Endometrial microvascular endothelial cells (primary cell): ENCODE measurements at regions not wholly inside any gene's neighbourhood (a gene's known extent, or its start where the extent isn't known, plus 50 kb on each side); places are given as distances from the start of the nearest gene placed in this dataset.

Experiments used
- in situ Hi-C: cut with HindIII; loops from 2 replicates; pipeline ENCODE4 v1.10.0; 2017; ENCODE audit warnings: low sequenced_read_pairs, low pct_unique_long_range_greater_than_20kb; ENCODE audit errors: inconsistent ontology term

DNA sequence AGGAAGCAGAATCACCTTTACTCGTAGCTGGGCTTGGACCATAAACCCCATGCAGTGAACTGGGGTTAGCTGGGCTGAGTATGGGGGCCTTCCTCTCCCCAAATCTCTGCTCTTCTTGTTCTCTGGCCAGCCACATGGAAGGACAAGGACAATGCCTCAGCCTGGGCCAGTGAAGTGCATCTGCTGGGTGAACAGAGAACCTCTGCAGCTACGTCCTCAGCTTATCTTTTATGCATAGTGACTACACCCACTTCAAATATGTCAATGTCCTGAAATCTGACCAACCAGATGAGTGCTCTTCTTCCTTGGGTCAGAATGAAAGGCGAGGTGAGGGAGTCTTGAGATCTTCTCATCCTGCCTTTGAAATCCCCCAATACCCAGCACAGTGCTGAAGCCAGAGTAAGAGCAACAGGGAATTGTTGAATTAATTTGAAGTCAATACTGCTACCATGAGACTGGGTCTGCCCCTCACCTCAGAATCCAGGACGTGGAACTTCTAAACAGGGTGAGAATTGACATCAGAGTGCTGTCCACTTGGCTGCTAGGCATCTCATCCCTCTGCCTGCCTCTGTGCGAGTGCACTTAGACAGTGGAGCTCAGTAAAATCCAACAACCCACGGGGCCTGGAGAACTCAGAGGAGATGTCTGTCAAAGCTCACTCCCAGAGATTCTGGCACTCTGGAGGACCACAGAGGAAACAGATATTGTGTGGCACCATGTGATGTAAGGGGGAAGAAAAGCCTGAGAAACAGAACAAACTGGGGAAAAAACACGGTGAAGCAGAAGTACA lies 99.0 kb downstream of the IER5 start:
- in situ Hi-C loops: no loop called here

- in situ Hi-C loops: no loop called here
Measured at GRCh38 chr1:181189245-181189644, 100.7 kb downstream of the IER5 start.

DNA sequence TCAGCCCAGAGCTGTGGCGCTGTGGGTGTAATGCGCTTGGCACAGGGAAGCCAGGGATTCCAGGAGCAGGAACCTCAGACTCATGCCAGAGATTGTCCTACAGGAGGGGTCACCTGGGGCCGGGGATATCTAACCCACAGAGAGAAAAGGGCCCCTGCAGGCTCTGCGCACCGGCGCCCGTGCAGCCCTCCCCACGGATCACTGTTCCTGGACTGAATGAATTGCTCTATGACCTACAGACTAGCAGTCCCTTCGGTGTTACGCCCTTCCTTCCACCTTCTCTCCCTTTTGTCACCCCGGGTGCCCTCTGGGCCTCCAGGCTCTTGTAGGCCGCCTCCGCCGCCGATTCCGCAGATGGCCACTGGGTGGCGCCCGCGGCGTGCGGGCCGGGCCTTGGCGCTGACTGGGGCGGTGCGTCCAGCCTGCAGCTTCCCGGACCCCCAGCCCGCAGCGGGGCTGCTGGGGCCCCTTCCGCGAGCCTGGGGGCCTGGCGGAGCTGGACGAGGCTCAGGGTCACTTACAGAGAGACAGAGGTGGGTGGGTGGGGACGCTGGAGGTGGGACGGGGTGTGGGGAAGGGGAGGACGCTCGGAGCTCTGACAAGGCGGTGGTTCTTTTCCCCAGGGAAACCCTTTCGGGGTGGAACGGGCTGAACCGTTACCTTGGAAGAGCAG lies 101.3 kb downstream of the IER5 start:
- in situ Hi-C loops: no loop called here

- in situ Hi-C loops: no loop called here
Measured at GRCh38 chr1:181190364-181191035, 102.0 kb downstream of the IER5 start.

DNA sequence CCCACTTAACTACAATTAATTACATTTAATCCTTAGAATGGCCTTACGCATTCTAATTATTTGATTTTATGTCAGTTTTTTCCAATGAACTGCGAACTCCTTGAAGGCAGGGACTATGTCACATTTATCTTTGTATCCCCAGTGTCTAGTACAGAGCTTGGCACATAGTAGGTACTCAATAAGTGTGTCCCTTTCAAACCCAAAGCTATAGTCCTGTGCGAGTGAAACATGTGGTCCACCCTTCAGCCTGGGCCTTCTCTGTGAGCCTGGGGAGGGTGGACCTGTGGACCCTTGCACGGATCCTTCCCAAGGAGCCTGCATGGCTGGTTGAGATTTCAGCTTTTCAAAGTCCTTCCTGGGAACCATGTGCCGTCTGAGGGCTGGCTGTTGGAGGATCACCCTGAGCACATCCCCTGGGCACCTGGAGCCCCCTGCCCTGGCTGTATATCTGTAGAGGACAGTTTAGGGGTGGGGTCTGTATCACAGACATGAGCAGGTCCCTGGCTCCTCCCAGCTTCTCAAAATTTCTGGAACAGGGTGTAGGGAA lies 103.1 kb downstream of the IER5 start:
- in situ Hi-C loops: no loop called here

DNA sequence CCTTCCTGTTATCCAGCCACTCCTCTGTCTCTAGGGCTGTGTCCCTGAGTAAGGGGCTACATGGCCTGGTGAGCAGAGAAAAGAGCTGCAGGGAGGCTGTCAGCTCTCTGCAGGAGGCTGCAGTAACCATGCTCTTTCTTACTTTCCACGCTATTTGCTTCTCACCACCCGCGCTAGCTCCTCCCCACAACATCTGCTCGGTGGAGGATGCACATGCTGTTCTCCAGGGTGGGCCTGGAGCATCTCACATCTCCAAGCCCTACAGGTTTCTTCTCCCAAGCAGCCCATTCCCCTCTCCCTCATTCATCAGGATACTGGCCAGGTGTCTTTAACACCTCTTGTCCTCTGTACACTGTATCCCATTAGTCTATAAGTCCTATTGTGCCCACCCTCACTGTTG lies 103.8 kb downstream of the IER5 start:
- in situ Hi-C loops: no loop called here

DNA sequence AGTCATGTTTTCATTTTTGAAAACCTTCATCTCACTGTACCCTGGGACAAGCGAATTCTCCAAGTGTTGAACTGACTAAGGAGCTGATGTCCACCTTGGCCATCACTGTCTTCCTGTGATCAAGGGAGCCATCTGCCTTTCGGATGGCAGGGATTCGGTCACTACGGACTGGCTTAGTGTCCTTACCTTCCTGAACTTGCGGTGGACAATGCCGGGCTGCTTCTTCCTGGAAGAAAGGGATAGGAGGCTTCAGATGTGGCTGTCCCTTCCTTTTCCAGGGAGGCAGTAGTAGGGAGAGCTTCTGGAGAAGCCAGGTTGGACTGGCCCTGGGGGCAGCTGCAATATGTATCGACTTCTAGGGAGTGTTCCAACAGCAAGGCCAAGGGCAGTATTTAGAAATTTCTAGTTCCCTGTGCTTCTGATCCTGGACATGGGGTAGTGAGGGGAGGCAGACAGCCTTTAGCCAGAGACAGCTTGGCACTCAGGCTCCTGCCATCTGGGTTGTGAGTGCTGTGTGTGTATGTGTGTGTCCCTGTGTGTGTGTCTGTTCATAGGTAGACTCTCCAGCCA lies 114.6 kb downstream of the IER5 start:
- in situ Hi-C loops: no loop called here

DNA sequence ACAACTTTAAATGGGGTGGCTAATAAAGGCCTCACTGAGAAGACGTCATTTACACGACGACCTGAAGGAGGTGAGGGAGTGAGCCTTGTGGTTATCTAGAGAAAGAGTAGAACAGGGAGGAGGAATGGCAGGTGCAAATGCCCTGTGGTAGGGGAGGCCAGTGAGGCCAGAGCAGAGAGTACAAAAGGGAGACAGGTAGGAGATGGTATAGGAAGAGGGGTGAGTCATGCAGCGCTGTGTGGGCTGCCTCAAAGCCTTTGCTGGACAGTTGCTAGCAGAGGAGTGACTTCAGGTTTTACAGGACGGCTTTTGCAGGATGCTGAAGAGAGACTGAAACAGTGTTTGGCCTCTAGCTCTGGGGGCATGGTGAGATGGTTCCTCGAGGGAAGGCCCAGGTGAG lies 116.0 kb downstream of the IER5 start:
- in situ Hi-C loops: no loop called here

- in situ Hi-C loops: no loop called here
Measured at GRCh38 chr1:181205901-181206300, 117.4 kb downstream of the IER5 start.

DNA sequence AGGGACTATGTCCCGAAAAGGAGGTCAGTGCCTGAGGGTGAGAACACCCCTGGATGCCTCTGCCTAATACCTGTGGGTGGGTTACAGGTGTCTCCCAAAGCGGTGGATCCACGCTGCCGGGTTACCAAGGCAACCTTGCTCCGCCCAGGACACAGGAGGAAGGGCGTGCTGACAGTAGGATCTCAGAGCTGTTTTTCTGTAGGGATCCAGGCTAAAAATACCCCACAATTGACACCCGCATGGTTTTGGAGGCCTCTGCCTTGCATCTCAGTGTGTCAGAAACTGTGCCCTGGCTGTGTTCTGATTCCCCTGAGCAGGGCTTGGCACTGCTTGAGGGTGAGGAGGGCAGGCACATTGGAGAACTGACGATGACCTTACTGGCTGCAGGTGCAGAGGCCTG lies 118.0 kb downstream of the IER5 start:
- in situ Hi-C loops: no loop called here

- in situ Hi-C loops: no loop called here
Measured at GRCh38 chr1:181206979-181207790, 118.7 kb downstream of the IER5 start.

DNA sequence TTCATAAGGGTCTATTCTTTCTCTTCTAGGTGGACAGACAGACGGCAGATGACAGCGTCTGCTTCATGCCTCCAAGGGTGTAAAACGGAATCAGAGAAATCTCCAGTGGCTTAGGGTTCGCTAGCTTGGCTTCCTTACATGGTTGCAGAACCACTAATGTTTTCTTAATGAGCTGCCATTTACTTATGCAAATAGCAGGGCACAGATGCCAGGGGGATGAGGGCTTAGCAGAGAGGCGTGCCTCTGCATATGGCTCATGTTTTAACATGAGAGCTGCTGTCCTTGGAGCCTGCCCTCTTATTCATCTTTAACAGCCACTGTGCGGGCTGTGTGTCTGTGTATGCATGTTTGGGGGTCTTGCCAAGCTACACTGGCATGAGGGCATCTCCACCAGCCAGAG lies 119.6 kb downstream of the IER5 start:
- in situ Hi-C loops: no loop called here

- in situ Hi-C loops: no loop called here
Measured at GRCh38 chr1:181208967-181209366, 120.5 kb downstream of the IER5 start.

DNA sequence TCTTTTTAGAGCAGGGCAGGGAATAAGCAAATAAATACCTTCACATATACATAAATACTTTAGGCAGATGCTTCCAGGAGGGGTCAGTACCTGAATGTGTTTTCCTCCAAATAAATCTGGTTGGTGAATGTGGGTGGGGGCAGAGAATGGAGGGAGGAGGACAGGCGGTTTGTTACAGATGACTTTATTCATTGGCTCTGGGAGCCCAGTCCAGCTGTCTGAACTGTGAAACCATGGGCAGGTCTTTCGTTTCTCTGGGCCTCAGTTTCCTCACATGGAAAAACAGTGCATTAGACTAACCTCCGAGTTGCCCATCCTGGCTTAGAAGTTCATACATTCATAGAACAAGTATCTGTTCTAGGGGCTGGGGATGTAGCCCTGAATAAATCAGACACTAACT lies 124.6 kb downstream of the IER5 start:
- in situ Hi-C loops: no loop called here

DNA sequence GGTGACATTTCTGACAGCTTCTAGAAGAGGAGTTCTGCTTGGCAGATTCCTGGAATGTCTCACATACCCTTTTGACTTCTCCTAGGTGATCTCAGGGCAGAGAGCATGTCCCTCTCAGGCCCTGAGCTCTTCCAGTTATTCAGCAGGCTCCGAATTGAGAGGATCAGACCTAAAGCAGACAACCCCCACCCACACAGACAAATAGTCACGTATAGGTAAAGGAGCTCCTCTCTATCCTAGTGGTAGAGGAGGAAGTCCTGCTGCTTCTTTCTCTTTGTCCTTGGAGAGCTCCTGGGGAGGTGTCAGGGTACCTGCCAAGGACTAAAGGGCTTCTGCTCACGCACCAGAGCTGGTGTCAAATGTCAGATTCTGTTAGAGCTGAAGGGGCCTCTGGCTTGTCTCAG lies 128.1 kb downstream of the IER5 start:
- in situ Hi-C loops: no loop called here

DNA sequence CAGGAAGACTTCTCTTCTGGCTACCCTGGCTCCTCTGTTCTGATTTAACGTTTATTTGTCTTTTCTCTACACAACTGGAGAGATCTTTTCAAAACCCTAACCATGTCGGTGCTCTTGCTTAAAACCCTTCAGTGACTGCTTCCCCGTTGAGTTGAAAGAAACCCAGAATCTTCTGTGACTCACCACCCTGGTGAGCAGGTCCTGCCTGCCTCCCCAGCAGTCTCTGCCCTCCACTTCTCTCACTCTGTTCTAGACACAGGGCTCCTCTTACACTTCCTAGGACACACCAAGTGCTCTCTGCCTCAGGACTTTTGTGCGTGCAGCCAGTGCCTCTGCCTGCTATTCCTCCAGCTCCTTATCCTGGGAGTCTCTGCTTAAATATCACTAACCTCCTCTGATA lies 131.4 kb downstream of the IER5 start:
- in situ Hi-C loops: no loop called here

- in situ Hi-C loops: no loop called here
Measured at GRCh38 chr1:181221078-181221477, 132.6 kb downstream of the IER5 start.

- in situ Hi-C loops: no loop called here
Measured at GRCh38 chr1:181222972-181223505, 134.5 kb downstream of the IER5 start.
